ENCODE measurements at regions not wholly inside any gene's neighbourhood (a gene's known extent, or its start where the extent isn't known, plus 50 kb on each side); places are given as distances from the start of the nearest gene placed in this dataset.

GRCh38 chr11:87431392-87431791, 393.7 kb downstream of the TMEM135 start:
- no peak for DNase-seq
- TF ChIP-seq CTCF (IDR thresholded peaks at IDR 0.05) (no peak), POLR2A (IDR thresholded peaks at IDR 0.05) (no peak)
- Histone ChIP-seq H3K27me3 (no peaks in the 10 kb centered on the region), H3K27ac (no peak overlapping the region), H3K4me3 (no peak overlapping the region), H3K4me1 (no peaks in the 10 kb centered on the region), H3K9me3 (no peaks in the 10 kb centered on the region), H3K36me3 (no peaks in the 10 kb centered on the region)

GRCh38 chr11:87430821-87431220, 393.1 kb downstream of the TMEM135 start:
- Histone ChIP-seq H3K4me1 (no peaks in the 10 kb centered on the region), H3K27me3 (no peaks in the 10 kb centered on the region), H3K36me3 (no peaks in the 10 kb centered on the region), H3K4me3 (no peak overlapping the region), H3K27ac (no peak overlapping the region), H3K9me3 (no peaks in the 10 kb centered on the region)
- TF ChIP-seq CTCF (IDR thresholded peaks at IDR 0.05), result no peak
- no peak for TF ChIP-seq POLR2A (IDR thresholded peaks at IDR 0.05)
- no peak for DNase-seq

- no peak for DNase-seq
- no peak for TF ChIP-seq POLR2A (IDR thresholded peaks at IDR 0.05)
- no peak overlapping the region for H3K27ac ChIP-seq
- H3K36me3 ChIP-seq, result no peaks in the 10 kb centered on the region
- no peaks in the 10 kb centered on the region for H3K4me1 ChIP-seq
- no peak overlapping the region for H3K4me3 ChIP-seq
- H3K9me3 ChIP-seq, result no peaks in the 10 kb centered on the region
- no peaks in the 10 kb centered on the region for H3K27me3 ChIP-seq
Observed at GRCh38 chr11:87429996-87430395, 392.3 kb downstream of the TMEM135 start.

GRCh38 chr11:87428266-87428665, 390.5 kb downstream of the TMEM135 start:
- Histone ChIP-seq H3K9me3 (no peaks in the 10 kb centered on the region), H3K27me3 (no peaks in the 10 kb centered on the region), H3K4me1 (no peaks in the 10 kb centered on the region), H3K36me3 (no peaks in the 10 kb centered on the region), H3K27ac (no peak overlapping the region), H3K4me3 (no peak overlapping the region)
- no peak for TF ChIP-seq CTCF (IDR thresholded peaks at IDR 0.05)
- no peak for TF ChIP-seq POLR2A (IDR thresholded peaks at IDR 0.05)
- DNase-seq, result no peak

GRCh38 chr11:87425943-87426342, 388.2 kb downstream of the TMEM135 start:
- TF ChIP-seq CTCF (IDR thresholded peaks at IDR 0.05), result no peak
- TF ChIP-seq POLR2A (IDR thresholded peaks at IDR 0.05), result no peak
- DNase-seq, result no peak
- H3K27me3 ChIP-seq, result no peaks in the 10 kb centered on the region
- H3K36me3 ChIP-seq, result no peaks in the 10 kb centered on the region
- no peaks in the 10 kb centered on the region for H3K9me3 ChIP-seq
- peaks cover 0 to 3% (median 0%) of the 10 kb centered on the region in 4 donors for H3K4me1 ChIP-seq
- H3K27ac ChIP-seq, result no peak overlapping the region
- H3K4me3 ChIP-seq, result no peak overlapping the region

GRCh38 chr11:87425391-87425790, 387.7 kb downstream of the TMEM135 start:
- H3K4me1 ChIP-seq, result peaks cover 0 to 8% (median 0%) of the 10 kb centered on the region in 4 donors
- no peak for TF ChIP-seq CTCF (IDR thresholded peaks at IDR 0.05)
- no peak for TF ChIP-seq POLR2A (IDR thresholded peaks at IDR 0.05)
- no peaks in the 10 kb centered on the region for H3K27me3 ChIP-seq
- no peak for DNase-seq
- H3K36me3 ChIP-seq, result no peaks in the 10 kb centered on the region
- no peaks in the 10 kb centered on the region for H3K9me3 ChIP-seq
- no peak overlapping the region for H3K27ac ChIP-seq
- H3K4me3 ChIP-seq, result no peak overlapping the region

All from Peyer's patch (tissue), 4 donors.